ENCODE measurements at regions not wholly inside any gene's neighbourhood (a gene's known extent, or its start where the extent isn't known, plus 50 kb on each side); places are given as distances from the start of the nearest gene placed in this dataset.
"Not testable (repeated sequence)": the region's sequence is repeated elsewhere in the genome, so short reads cannot be mapped to it uniquely, and the experiment has no call there.

GRCh38 chr5:33088176-33088575, 352.6 kb upstream of the TARS1 start:
- 0 out of 2 replicates have a peak, but pooled peaks cover 5% of the 10 kb centered on the region for H3K9me3 ChIP-seq (replicated peaks)
- H3K27ac ChIP-seq = no peak overlapping the region
- no peaks in the 10 kb centered on the region for H3K27me3 ChIP-seq
- no peak overlapping the region for H3K4me3 ChIP-seq
- H3K4me1 ChIP-seq = no peaks in the 10 kb centered on the region
- DNase-seq = no peak
- no peaks in the 10 kb centered on the region for H3K36me3 ChIP-seq

- H3K27ac ChIP-seq = no peak overlapping the region
- H3K4me3 ChIP-seq = no peak overlapping the region
- no peaks in the 10 kb centered on the region for H3K4me1 ChIP-seq
- no peaks in the 10 kb centered on the region for H3K36me3 ChIP-seq
- DNase-seq = no peak
- H3K9me3 ChIP-seq (replicated peaks) = no peaks in the 10 kb centered on the region
- H3K27me3 ChIP-seq = no peaks in the 10 kb centered on the region
These were observed 349.0 kb upstream of the TARS1 start for GRCh38 chr5:33091571-33092363.

- no peak for DNase-seq
- Histone ChIP-seq H3K27me3 (no peaks in the 10 kb centered on the region), H3K27ac (no peak overlapping the region), H3K36me3 (no peaks in the 10 kb centered on the region), H3K4me1 (no peaks in the 10 kb centered on the region), H3K4me3 (no peak overlapping the region), H3K9me3 (replicated peaks) (no peaks in the 10 kb centered on the region)
These were observed 348.0 kb upstream of the TARS1 start for GRCh38 chr5:33092719-33093118.

GRCh38 chr5:33102551-33102950, 338.2 kb upstream of the TARS1 start:
- H3K36me3 ChIP-seq = no peaks in the 10 kb centered on the region
- H3K4me1 ChIP-seq = no peaks in the 10 kb centered on the region
- no peak overlapping the region for H3K27ac ChIP-seq
- no peak for DNase-seq
- H3K4me3 ChIP-seq = no peak overlapping the region
- peaks cover 13% of the 10 kb centered on the region; the same call in 1 of the 2 replicates for H3K9me3 ChIP-seq (replicated peaks)
- H3K27me3 ChIP-seq = no peaks in the 10 kb centered on the region

GRCh38 chr5:33105521-33105941, 335.2 kb upstream of the TARS1 start:
- peaks cover 11% of the 10 kb centered on the region; the same call in 1 of the 2 replicates for H3K9me3 ChIP-seq (replicated peaks)
- no peaks in the 10 kb centered on the region for H3K36me3 ChIP-seq
- H3K4me3 ChIP-seq = no peak overlapping the region
- no peaks in the 10 kb centered on the region for H3K4me1 ChIP-seq
- no peak for DNase-seq
- no peaks in the 10 kb centered on the region for H3K27me3 ChIP-seq
- H3K27ac ChIP-seq = no peak overlapping the region

GRCh38 chr5:33110496-33110895, 330.3 kb upstream of the TARS1 start:
- not testable (repeated sequence) for DNase-seq; H3K4me3 ChIP-seq; H3K27ac ChIP-seq; H3K36me3 ChIP-seq; H3K9me3 ChIP-seq (replicated peaks); H3K4me1 ChIP-seq; H3K27me3 ChIP-seq

- Histone ChIP-seq H3K4me3 (no peak overlapping the region), H3K27me3 (no peaks in the 10 kb centered on the region), H3K9me3 (replicated peaks) (no peaks in the 10 kb centered on the region; the same call in 1 of the 2 replicates), H3K4me1 (no peaks in the 10 kb centered on the region), H3K27ac (no peak overlapping the region), H3K36me3 (no peaks in the 10 kb centered on the region)
- DNase-seq = no peak
These were observed 326.4 kb upstream of the TARS1 start for GRCh38 chr5:33114361-33114760.

- no peaks in the 10 kb centered on the region for H3K27me3 ChIP-seq
- no peak for DNase-seq
- H3K27ac ChIP-seq = no peak overlapping the region
- H3K4me3 ChIP-seq = no peak overlapping the region
- no peaks in the 10 kb centered on the region for H3K36me3 ChIP-seq
- peaks cover 4% of the 10 kb centered on the region; the same call in 1 of the 2 replicates for H3K9me3 ChIP-seq (replicated peaks)
- H3K4me1 ChIP-seq = peaks cover 3% of the 10 kb centered on the region; the same call in 1 of the 2 replicates
These were observed 325.3 kb upstream of the TARS1 start for GRCh38 chr5:33115467-33115866.

GRCh38 chr5:33118761-33119415, 321.9 kb upstream of the TARS1 start:
- no peak for DNase-seq
- H3K9me3 ChIP-seq (replicated peaks) = peaks cover 7% of the 10 kb centered on the region; the same call in 1 of the 2 replicates
- H3K27ac ChIP-seq = no peak overlapping the region
- H3K4me1 ChIP-seq = peaks cover 7% of the 10 kb centered on the region; the same call in 1 of the 2 replicates
- no peaks in the 10 kb centered on the region for H3K36me3 ChIP-seq
- H3K27me3 ChIP-seq = no peaks in the 10 kb centered on the region
- H3K4me3 ChIP-seq = no peak overlapping the region

GRCh38 chr5:33120671-33121070, 320.1 kb upstream of the TARS1 start:
- Histone ChIP-seq H3K9me3 (replicated peaks) (peaks cover 7% of the 10 kb centered on the region; the same call in 1 of the 2 replicates), H3K36me3 (no peaks in the 10 kb centered on the region), H3K4me3 (no peak overlapping the region), H3K27ac (no peak overlapping the region), H3K4me1 (peaks cover 7% of the 10 kb centered on the region; the same call in 1 of the 2 replicates), H3K27me3 (no peaks in the 10 kb centered on the region)
- DNase-seq = no peak

- peak overlapping the region; percentile 45 for H3K27ac ChIP-seq
- H3K9me3 ChIP-seq (replicated peaks) = peaks cover 6% of the 10 kb centered on the region
- no peaks in the 10 kb centered on the region for H3K36me3 ChIP-seq
- H3K4me1 ChIP-seq = peaks cover 13% of the 10 kb centered on the region
- DNase-seq = peak; percentile 7 to 47
- H3K27me3 ChIP-seq = no peaks in the 10 kb centered on the region
- H3K4me3 ChIP-seq = no peak overlapping the region
These were observed 311.5 kb upstream of the TARS1 start for GRCh38 chr5:33129309-33129708.

- H3K27me3 ChIP-seq = no peaks in the 10 kb centered on the region
- no peaks in the 10 kb centered on the region for H3K4me1 ChIP-seq
These were observed 304.0 kb upstream of the TARS1 start for GRCh38 chr5:33136785-33137184.

GRCh38 chr5:33138145-33138544, 302.6 kb upstream of the TARS1 start:
- H3K27me3 ChIP-seq, H3K4me1 ChIP-seq, H3K27ac ChIP-seq, H3K36me3 ChIP-seq, DNase-seq, H3K4me3 ChIP-seq: not testable (repeated sequence)
- peaks cover 15% of the 10 kb centered on the region; the same call in 1 of the 2 replicates for H3K9me3 ChIP-seq (replicated peaks)

More at GRCh38 chr5:33136785-33137184, 304.0 kb upstream of the TARS1 start:
- no peak overlapping the region for H3K27ac ChIP-seq
- no peak overlapping the region for H3K4me3 ChIP-seq
- no peak for DNase-seq
- no peaks in the 10 kb centered on the region for H3K36me3 ChIP-seq
- H3K9me3 ChIP-seq (replicated peaks) = peaks cover 15% of the 10 kb centered on the region; the same call in 1 of the 2 replicates

GRCh38 chr5:33143405-33144123, 297.2 kb upstream of the TARS1 start:
- Histone ChIP-seq H3K4me1 (peaks cover 16% of the 10 kb centered on the region), H3K36me3 (no peaks in the 10 kb centered on the region), H3K27ac (no peak overlapping the region), H3K27me3 (no peaks in the 10 kb centered on the region), H3K9me3 (replicated peaks) (0 out of 2 replicates have a peak, but pooled peaks cover 5% of the 10 kb centered on the region), H3K4me3 (no peak overlapping the region)
- no peak for DNase-seq

- no peaks in the 10 kb centered on the region for H3K36me3 ChIP-seq
- no peak overlapping the region for H3K4me3 ChIP-seq
- H3K9me3 ChIP-seq (replicated peaks) = no peaks in the 10 kb centered on the region
- no peak for DNase-seq
- peaks cover 19% of the 10 kb centered on the region for H3K4me1 ChIP-seq
- H3K27me3 ChIP-seq = no peaks in the 10 kb centered on the region
- no peak overlapping the region for H3K27ac ChIP-seq
These were observed 293.9 kb upstream of the TARS1 start for GRCh38 chr5:33146881-33147280.

All from SJCRH30 (cell line).